GM12865 (cell line): ENCODE measurements at regions not wholly inside any gene's neighbourhood (a gene's known extent, or its start where the extent isn't known, plus 50 kb on each side); places are given as distances from the start of the nearest gene placed in this dataset.

Source experiments
- DNase-seq: peaks from one replicate; pipeline ENCODE4 v3.0.0; 2010; ENCODE audit warnings: low read depth
- H3K4me3 ChIP-seq: 2 replicates; pipeline ENCODE4 v1.5.1; 2011; ENCODE audit warnings: mild to moderate bottlenecking, low read depth, low read length, control low read depth
- TF ChIP-seq, protein P1 (sequence below): IDR thresholded peaks from 2 replicates; pipeline ENCODE4 v1.5.1; 2011; ENCODE audit warnings: low read length, control low read depth, low read depth, inconsistent platforms; ENCODE audit not compliant: insufficient read depth; ENCODE audit errors: missing control alignments

DNA sequence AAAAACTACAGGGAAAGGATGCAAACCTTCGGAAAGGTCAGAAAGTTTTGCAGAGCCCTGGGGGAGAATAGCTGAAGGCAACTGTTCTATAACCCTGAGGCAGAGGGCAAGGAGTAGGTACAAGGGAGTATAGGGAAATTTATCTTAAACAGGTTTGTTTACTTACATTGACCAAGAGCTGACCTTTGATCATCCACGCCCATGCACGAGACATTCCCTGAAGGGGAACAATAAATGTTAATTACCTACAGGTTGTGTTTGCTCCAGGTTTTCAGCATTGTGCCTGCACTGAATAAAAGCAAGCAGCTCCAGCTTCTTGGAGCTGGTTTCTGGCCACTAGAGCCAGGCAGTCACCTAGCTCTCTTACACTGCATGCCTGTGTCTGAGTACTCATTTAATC is 524.5 kb upstream of the TGFBR2 start:
- TF ChIP-seq, protein P1, sequence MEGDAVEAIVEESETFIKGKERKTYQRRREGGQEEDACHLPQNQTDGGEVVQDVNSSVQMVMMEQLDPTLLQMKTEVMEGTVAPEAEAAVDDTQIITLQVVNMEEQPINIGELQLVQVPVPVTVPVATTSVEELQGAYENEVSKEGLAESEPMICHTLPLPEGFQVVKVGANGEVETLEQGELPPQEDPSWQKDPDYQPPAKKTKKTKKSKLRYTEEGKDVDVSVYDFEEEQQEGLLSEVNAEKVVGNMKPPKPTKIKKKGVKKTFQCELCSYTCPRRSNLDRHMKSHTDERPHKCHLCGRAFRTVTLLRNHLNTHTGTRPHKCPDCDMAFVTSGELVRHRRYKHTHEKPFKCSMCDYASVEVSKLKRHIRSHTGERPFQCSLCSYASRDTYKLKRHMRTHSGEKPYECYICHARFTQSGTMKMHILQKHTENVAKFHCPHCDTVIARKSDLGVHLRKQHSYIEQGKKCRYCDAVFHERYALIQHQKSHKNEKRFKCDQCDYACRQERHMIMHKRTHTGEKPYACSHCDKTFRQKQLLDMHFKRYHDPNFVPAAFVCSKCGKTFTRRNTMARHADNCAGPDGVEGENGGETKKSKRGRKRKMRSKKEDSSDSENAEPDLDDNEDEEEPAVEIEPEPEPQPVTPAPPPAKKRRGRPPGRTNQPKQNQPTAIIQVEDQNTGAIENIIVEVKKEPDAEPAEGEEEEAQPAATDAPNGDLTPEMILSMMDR = no peak

DNA sequence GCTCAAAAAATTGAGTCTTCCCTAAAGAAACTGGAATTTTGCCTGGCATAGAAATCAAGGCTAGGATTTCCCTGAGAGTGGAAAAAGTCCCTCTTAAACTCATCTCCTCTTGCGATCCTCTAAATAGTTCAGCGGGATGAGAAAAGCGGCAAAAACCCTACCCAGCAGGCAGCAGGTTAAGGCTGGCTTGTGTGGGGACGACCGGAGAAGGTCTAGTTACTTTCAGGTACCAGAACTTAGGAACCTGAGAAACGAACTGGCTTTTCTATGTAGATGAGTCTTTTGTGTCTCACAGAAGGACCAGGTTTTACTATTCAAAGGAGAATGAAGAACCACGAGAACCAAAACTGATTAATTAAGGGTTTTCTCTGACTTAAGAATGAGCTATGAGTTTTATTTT is 523.7 kb upstream of the TGFBR2 start:
- DNase-seq = no peak
- TF ChIP-seq, protein P1 = no peak
- H3K4me3 ChIP-seq = no peak overlapping the region

More for the DNA sequence above, 524.5 kb upstream of the TGFBR2 start:
- no peak overlapping the region for H3K4me3 ChIP-seq
- DNase-seq = no peak

DNA sequence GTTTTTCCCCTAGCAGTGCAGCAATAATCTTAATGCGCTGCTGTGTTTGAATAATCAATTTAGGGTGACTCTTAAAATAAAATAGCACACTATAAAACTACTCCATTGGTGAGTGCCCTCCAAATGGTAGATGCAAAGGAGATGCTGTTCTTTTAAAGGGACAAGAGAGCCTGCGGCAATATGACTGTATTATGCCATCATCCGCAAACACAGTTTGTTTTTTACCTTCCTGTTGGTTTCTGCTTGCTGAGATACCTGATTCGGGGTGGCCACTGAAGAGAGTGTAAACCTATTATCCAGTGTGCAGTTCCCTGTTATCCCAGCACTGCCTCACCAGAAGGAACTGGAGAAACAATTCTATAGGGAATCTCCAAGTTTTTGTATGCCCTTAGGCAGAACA is 523.1 kb upstream of the TGFBR2 start:
- no peak overlapping the region for H3K4me3 ChIP-seq
- DNase-seq = no peak
- TF ChIP-seq, protein P1 = no peak

DNA sequence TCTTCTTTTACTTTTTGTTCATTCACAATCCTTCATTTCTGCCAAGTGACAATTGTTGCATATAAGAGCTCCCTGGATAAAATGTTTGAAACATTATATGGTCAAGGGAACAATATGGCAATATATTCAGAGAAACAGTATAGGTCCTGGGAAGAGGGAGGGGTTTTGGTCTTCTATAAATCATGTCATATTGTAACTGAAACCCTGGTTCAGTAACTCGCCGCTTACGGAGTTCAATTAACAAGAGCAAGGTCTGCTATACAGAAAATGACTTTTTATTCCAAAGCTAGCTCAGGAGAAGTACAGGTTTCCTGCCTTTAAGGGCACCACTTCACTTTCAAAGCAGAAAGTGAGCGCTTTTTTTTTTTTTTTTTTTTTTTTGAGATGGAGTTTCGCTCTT is 522.1 kb upstream of the TGFBR2 start:
- H3K4me3 ChIP-seq = no peak overlapping the region

DNA sequence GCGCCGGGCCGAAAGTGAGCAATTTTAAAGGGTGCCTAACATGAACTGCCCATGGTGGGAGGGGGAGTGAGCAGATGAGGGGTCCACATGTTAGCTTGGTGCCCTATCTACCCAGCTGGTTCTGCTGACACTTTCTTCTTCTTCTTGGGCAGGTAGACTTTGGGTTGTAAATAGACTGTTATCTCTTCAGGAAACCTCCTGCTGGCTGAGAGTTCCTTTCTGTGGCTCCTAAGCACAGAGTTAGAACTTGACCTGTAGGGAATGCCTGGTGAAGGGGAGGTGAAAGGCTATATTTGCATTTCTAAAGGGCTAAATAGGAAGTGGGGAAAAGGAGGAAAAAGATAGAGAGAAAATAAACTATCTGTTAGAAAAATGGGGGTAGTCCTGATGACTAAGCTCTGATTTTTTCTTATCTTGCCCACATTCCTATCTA is 521.4 kb upstream of the TGFBR2 start:
- H3K4me3 ChIP-seq = no peak overlapping the region
- TF ChIP-seq, protein P1 = no peak
- no peak for DNase-seq

More for the DNA sequence above, 522.1 kb upstream of the TGFBR2 start:
- TF ChIP-seq, protein P1 = no peak
- no peak for DNase-seq

DNA sequence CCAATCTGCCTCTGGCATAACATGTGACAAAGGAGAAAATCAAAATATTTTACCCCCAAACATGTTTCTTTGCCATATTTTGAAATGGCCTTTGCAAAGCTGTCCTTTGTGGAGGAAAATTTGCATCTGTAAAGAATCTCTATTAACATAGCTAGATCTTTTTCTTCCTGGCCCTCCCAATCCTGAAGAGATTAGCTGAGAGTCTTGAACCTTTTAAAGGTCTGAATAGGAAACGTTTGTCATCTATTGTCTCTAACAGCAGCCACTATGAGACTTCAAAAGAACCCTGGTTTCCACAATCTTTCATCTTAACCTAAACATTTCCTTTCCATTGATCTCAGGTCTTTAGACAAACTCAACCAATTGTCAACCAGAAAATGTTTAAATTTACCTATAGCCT is 520.9 kb upstream of the TGFBR2 start:
- no peak overlapping the region for H3K4me3 ChIP-seq
- TF ChIP-seq, protein P1 = no peak
- no peak for DNase-seq

DNA sequence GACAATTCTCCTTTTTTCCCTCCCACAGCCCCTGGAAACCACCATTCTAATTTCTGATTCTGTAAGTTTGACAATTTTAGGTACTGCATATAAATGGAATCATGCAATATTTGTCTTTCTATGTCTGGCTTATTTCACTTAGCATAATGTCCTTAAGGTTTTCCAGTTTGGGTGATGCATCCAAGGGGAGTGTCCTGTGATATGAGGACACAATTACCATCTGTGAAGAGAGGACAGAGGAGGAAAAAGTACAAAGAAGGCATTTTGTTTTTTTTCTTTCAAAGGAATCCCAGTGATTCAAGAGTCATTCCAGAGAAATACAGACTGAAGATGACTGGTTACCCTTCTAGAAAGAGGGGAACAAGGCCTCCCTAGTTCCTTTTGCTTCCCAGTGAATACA is 514.7 kb upstream of the TGFBR2 start:
- H3K4me3 ChIP-seq = no peak overlapping the region
- TF ChIP-seq, protein P1 = no peak
- no peak for DNase-seq
